HL-60/S4 (cell line): ENCODE measurements at regions not wholly inside any gene's neighbourhood (a gene's known extent, or its start where the extent isn't known, plus 50 kb on each side); places are given as distances from the start of the nearest gene placed in this dataset.

Experiments
- in situ Hi-C: fragments of 300-500 bp; cut with MboI; formaldehyde crosslinking; loops from 2 replicates; pipeline ENCODE4 v1.14.3; 2022; ENCODE audit warnings: low sequenced_read_pairs

- in situ Hi-C loops = no loop called here
Observed at GRCh38 chr17:77438241-77439188, 297.7 kb downstream of the SEC14L1 start.

- in situ Hi-C loops = no loop called here
Observed at GRCh38 chr17:77439189-77440018, 298.6 kb downstream of the SEC14L1 start.

- in situ Hi-C loops = no loop called here
Observed at GRCh38 chr17:77440560-77440981, 299.8 kb downstream of the SEC14L1 start.

GRCh38 chr17:77441130-77441920, 300.6 kb downstream of the SEC14L1 start:
- in situ Hi-C loops = no loop called here

GRCh38 chr17:77441940-77442339, 301.2 kb downstream of the SEC14L1 start:
- in situ Hi-C loops = no loop called here

DNA sequence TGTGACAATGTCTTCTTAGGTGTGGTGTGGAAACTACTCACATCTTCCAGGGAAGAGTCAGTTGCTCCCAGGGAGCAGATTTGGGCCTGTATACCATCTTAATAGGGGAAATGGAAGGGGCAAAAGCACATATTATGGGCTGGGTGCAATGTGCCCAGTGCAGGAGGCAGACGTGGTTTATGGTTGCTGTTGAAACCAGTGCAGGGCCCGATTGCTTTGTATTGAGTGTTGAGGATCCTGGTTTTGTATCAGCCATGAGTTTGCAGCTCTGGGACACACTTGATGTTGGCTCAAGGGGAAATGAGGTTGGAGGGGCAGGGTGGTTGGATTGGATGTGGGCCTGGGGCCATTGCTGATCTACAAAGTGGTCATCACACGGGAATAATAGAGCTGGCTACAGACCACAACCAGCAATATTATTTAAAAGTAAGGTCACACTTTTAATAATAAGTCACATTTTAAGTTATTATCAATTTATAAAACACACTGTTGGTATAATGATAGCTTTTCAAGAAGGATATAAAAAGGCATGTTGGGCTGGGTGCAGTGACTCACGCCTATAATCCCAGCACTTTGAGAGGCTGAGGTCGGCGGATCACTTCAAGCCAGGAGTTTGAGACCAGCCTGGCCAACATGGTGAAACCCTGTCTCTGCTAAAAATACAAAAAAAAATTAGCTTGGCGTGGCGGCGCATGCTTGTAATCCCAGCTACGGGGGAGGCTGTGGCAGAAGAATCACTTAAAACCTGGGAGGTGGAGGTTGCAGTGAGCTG, 302.4 kb downstream of the SEC14L1 start:
- in situ Hi-C loops = no loop called here

DNA sequence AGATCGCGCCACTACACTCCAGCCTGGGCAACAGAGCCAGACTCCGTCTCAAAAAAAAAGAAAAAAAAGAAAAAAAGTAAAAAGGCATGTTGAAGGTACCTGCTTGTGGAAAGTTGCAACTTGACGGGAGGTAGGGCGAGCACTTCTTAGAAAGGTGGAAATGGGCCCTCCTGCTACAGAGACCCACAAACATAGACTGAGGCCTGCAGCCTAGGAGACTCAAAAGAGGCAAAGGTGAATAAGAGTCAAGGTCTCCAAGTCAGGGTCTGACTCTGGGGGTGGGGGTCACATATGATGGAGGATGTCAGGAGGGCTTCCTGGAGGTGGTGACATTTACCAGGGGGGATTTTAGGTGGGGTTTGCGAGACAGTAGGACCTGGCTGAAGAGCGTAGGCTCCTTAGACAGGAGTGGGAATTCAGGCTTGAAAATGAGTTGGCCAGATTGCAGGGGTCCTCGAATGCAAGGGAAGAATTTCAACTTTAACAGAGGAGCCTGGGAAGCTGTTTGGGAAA, 303.0 kb downstream of the SEC14L1 start:
- in situ Hi-C loops = no loop called here

GRCh38 chr17:77444628-77444983, 303.8 kb downstream of the SEC14L1 start:
- in situ Hi-C loops = no loop called here

- in situ Hi-C loops = no loop called here
Observed at GRCh38 chr17:77444984-77445759, 304.4 kb downstream of the SEC14L1 start.

- in situ Hi-C loops = no loop called here
Observed at GRCh38 chr17:77445760-77446532, 305.2 kb downstream of the SEC14L1 start.

DNA sequence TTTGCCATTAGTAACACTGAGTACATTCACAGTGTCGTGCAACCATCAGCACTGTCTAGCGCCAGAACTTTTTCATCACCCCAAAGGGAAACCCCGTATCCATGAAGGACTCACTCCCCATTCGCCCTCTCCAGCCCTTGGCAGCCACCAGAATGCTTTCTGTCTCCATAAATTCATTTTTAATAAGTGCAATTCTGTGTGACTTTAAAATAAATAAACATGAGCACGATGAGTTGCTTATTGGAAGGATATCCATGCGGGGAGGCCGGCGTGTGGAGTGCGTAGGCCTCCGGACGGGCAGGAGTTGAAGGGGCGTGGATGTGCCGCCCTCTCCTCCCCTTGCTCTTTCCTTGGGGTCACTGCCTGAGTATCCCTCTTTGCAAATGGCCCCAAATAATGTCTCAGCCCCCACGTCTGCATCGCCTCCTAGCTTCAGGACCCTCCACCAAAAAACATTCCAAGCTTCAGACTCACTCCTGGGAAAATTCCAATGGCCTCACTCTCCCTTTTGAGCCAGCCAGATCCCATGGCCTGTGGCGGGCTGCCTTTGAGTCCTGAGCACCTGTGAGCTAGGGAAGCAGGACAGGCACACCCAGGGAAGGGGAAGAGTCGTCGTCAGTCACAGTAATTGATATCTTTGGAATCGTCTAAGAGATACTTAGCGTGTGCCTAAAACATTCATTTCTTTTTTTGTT, 306.3 kb downstream of the SEC14L1 start:
- in situ Hi-C loops = no loop called here

DNA sequence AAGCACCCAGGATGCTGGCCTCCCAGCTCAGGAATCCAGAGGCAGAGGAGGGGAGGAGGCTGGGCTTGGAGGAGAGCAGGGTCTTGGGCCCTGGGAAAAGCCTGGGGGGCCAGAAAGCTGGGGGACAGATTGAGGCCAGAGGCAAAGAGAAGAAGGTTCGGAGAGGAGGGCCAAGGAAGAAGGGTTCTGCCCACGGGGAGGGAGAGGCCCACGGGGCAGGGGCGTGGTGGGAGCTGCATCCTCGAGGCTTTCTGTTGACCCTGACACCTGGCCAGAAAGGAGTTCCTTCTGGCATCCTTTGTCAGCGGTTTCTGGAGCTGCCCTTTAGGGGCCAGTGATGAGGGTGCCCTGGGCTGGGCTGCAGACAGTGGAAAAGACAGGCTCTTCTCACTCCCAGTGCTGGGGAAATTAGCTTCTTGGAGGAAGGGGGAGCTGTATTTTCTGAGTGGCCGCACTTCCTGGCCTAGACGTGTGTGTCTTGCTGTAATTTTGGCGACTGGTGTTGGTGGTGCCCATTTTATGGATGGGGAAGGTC, 308.7 kb downstream of the SEC14L1 start:
- in situ Hi-C loops = no loop called here

DNA sequence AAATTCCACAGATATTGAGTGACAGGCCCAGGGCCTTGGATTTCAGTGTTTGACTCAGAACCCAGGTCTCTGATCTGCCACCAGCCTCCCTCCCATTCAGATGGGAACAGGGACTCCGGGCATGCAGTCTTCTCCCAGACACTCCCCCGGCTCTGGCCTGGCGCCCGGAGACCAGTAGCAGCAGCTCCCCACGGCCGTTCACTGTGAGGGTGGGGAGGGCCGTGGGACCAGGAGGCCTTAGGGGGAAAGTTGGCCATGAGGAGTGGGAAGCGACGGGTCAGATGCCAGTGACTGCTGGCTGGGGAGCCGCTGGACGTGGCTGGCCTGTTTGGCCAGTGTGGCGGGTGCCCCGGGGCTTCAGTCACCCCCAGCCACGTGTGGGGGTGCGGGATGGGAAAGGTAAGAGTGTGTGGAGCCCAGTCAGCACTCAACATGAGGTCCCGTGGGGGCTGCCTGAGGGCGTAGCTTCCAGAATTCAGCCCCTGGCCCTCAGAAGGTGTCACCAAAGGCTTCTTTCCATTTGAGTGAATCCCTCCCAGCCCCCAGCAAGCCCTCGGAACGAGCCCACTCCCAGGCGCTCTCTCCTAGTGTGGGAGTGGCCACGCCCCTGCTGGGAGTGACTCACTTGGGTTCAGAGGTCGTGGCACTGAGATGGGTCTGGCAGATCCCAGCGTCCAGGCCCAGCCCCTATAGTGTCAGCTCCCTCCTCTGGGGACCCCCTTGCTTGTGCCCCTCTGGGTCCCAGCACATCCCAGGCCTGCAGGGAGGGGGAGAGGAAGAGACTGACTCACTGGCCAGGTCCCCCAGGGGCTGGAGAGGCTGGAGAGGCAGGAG, 309.4 kb downstream of the SEC14L1 start:
- in situ Hi-C loops = no loop called here

DNA sequence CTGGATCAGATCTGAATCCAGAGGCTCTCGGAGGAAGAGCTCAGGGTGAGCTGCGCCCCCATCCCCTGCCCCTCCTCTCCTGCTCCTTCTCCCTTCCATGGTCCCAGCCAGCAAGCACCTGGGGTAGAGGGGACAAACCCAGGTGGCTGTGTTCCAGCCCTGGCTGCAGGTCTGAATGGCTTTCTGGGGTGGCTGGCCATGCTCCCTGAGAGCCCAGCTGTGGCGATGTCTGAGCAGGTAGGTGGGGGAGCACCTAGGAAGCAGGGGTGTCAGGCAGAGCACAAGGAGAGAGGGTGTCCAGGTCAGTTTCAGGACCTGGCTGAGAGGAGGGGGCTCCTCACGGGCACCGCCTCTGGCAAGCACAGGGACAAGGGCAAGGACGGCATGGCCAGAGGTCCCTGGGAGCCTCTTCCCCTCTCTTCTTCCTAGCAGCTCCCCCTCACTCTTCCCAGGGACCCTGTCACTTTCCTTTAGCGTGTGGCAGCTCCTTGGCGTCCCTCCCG, 310.0 kb downstream of the SEC14L1 start:
- in situ Hi-C loops = no loop called here

- in situ Hi-C loops = no loop called here
Observed at GRCh38 chr17:77451245-77451893, 310.6 kb downstream of the SEC14L1 start.
